Heart left ventricle (tissue), 16 donors: ENCODE measurements at regions not wholly inside any gene's neighbourhood (a gene's known extent, or its start where the extent isn't known, plus 50 kb on each side); places are given as distances from the start of the nearest gene placed in this dataset.

Experiments used
- ATAC-seq, 4 donors: fragments of 200-7000 bp; cut with Tn5 transposase; one replicate each; pipeline ENCODE4 v1.9.1; 2020 to 2022; ENCODE audit warnings: moderate library complexity in 4 of 4, mild to moderate bottlenecking in 3 of 4, moderate number of reproducible peaks in 1 of 4
- DNase-seq, 5 donors: peaks; one replicate each; pipeline ENCODE4 v3.0.0-alpha.2; 2020
- H3K27ac ChIP-seq, 12 donors: fragments of 200-600 bp; sonication (generic) in 4 of 12; one replicate each; pipeline versions ENCODE4 v1.5.0 to v1.8.0; 2016 to 2022; ENCODE audit warnings: mild to moderate bottlenecking in 2 of 12
- H3K27me3 ChIP-seq, 9 donors: fragments of 200-600 bp; sonication (generic) in 2 of 9; one replicate each; pipeline versions ENCODE4 v1.5.1 to v1.8.0; 2016 to 2022; ENCODE audit warnings: mild to moderate bottlenecking in 3 of 9
- H3K36me3 ChIP-seq, 9 donors: fragments of 200-600 bp; sonication (generic) in 2 of 9; one replicate each; pipeline versions ENCODE4 v1.5.0 to v1.8.0; 2018 to 2022; ENCODE audit warnings: mild to moderate bottlenecking in 2 of 9
- H3K4me1 ChIP-seq, 12 donors: fragments of 200-600 bp; sonication (generic) in 4 of 12; one replicate each; pipeline versions ENCODE4 v1.5.0 to v1.8.0; 2016 to 2022; ENCODE audit warnings: mild to moderate bottlenecking in 3 of 12
- H3K4me3 ChIP-seq, 12 donors: fragments of 200-600 bp; sonication (generic) in 4 of 12; one replicate each; pipeline versions ENCODE4 v1.5.0 to v1.8.0; 2017 to 2022; ENCODE audit warnings: mild to moderate bottlenecking in 9 of 12, moderate library complexity in 4 of 12
- H3K9me3 ChIP-seq, 12 donors: fragments of 200-600 bp; sonication (generic) in 4 of 12; one replicate each; pipeline versions ENCODE4 v1.5.0 to v1.8.0; 2016 to 2022; ENCODE audit warnings: mild to moderate bottlenecking in 1 of 12
- POLR2A ChIP-seq, 2 donors: fragments of 450-650 bp; IDR thresholded peaks; one replicate each; pipeline ENCODE4 v1.6.1; 2017; ENCODE audit warnings: antibody characterized with exemption in 2 of 2, mild to moderate bottlenecking in 2 of 2, moderate library complexity in 2 of 2
- WGBS, 4 donors: extraction: QIAGEN DNeasy Blood & Tissue Kit in 2 of 4; methylation state at CpG; one replicate each; pipeline versions ENCODE4 v1.1.5 to v1.1.7; 2013 to 2018; 5-methylcytosine and 5-hydroxymethylcytosine counted together
- intact Hi-C, 10 donors: fragments of 100-400 bp; cut with DNase I; formaldehyde crosslinking; loops; one replicate each; pipeline versions ENCODE4 v1.11.1 to v1.14.2; 2022
- TF ChIP-seq, protein P1 (sequence below), 12 donors: fragments of 200-600 bp; sonication (generic) in 4 of 12; IDR thresholded peaks; one replicate each; pipeline versions ENCODE4 v1.5.0 to v1.8.0; 2018 to 2022; ENCODE audit warnings: antibody characterized with exemption in 12 of 12, mild to moderate bottlenecking in 5 of 12
- donor health status: ischemic (EF 13 %, LVEDD 7.1; RV severe dilation, severe dysfunction).
- donor health status: healthy with polysubstance abuse.
- donor health status: DM: no; HTN: yes; CAD: no.
- donor health status: DM: no; HTN: no; CAD: no.
- donor health status: ischemic (EF 25% LVEDD 6.9; RV normal size, moderate dysfunction).
- donor health status: ischemic (EF 25% LVEDD 5.7; RV mildly dilated, moderate dysfunction).
- donor health status: healthy.
- donor health status: DM: yes; HTN: yes; CAD: no.
- donor health status: ischemic (EF 35%, LVEDD 5.7; RV mildly dilated, moderate dysfunction).
- donor health status: nonischemic (EF 11% LVEDD 7.7; RV severe dilation, severe dysfunction).
- donor health status: DM: yes; HTN: yes; CAD: no.
- donor health status: PGD.
- donor health status: ischemic (EF 29% LVEDD 5.4; RV normal size, mild dysfunction).
- donor health status: nonischemic (EF 23%, LVEDD 6.1; RV moderate dilation, normal function).

- no peak for ATAC-seq
Measured at GRCh38 chr7:145143685-145144084, 307.8 kb upstream of the TPK1 start.

DNA sequence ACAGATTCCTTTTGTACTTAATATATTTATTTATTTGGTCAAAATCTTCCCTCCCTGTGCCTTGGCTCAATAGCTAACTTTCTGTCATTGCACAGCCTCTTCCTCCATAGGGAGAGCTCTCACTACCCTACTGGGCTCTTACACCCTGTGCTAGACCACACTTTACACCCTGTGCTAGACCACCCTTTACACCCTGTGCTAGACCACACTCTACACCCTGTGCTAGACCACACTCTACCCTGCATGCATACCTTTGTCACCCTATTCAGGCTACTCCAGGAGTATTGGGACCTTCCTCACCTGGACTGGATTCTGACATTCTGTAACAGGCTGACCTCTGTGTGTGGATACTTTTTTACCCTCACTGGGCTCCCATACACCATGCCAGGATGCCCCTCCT, 298.5 kb upstream of the TPK1 start:
- DNase-seq (no peak), ATAC-seq (no peak)
- H3K27ac ChIP-seq = no peak overlapping the region
- no peaks in the 10 kb centered on the region for H3K9me3 ChIP-seq
- H3K4me1 ChIP-seq = no peaks in the 10 kb centered on the region
- TF ChIP-seq POLR2A (IDR thresholded peaks at IDR 0.05) = no peak
- TF ChIP-seq, protein P1, sequence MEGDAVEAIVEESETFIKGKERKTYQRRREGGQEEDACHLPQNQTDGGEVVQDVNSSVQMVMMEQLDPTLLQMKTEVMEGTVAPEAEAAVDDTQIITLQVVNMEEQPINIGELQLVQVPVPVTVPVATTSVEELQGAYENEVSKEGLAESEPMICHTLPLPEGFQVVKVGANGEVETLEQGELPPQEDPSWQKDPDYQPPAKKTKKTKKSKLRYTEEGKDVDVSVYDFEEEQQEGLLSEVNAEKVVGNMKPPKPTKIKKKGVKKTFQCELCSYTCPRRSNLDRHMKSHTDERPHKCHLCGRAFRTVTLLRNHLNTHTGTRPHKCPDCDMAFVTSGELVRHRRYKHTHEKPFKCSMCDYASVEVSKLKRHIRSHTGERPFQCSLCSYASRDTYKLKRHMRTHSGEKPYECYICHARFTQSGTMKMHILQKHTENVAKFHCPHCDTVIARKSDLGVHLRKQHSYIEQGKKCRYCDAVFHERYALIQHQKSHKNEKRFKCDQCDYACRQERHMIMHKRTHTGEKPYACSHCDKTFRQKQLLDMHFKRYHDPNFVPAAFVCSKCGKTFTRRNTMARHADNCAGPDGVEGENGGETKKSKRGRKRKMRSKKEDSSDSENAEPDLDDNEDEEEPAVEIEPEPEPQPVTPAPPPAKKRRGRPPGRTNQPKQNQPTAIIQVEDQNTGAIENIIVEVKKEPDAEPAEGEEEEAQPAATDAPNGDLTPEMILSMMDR (IDR thresholded peaks at IDR 0.05) = no peak
- intact Hi-C loops = no loop called here
- no peak overlapping the region for H3K4me3 ChIP-seq
- no peaks in the 10 kb centered on the region for H3K27me3 ChIP-seq
- no peaks in the 10 kb centered on the region for H3K36me3 ChIP-seq

More at GRCh38 chr7:145143685-145144084, 307.8 kb upstream of the TPK1 start:
- no peak overlapping the region for H3K4me3 ChIP-seq
- H3K27ac ChIP-seq = no peak overlapping the region
- 70 to 81% (median 76%) methylated on average over 5 of the region's 5 CpGs for WGBS, 4 donors
- no peaks in the 10 kb centered on the region for H3K27me3 ChIP-seq
- H3K9me3 ChIP-seq = no peaks in the 10 kb centered on the region
- intact Hi-C loops = no loop called here
- no peaks in the 10 kb centered on the region for H3K36me3 ChIP-seq
- TF ChIP-seq, protein P1 (IDR thresholded peaks at IDR 0.05) = no peak
- TF ChIP-seq POLR2A (IDR thresholded peaks at IDR 0.05) = no peak
- no peaks in the 10 kb centered on the region for H3K4me1 ChIP-seq
- DNase-seq = no peak

DNA sequence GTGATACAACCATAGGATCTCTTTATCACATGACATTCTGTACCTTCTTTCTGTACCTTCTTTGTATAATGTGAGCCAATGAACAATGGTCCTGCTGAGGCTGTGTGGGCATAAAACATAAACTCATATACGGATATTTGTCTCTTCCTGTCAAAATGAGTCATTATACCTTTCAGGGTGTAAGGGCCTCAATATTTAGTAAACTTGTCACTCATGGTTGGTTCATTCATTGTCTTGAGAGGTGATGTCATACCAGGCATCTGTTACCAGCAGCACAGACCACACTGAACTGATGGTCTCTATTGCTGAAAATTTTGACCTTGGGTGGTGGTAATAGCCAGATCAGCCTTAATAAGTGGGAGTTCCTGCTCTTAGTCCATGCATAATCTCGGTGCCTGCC, 287.6 kb upstream of the TPK1 start:
- Histone ChIP-seq H3K4me1 (no peaks in the 10 kb centered on the region), H3K9me3 (peaks cover 0 to 2% (median 0%) of the 10 kb centered on the region in 12 donors), H3K4me3 (no peak overlapping the region), H3K36me3 (no peaks in the 10 kb centered on the region), H3K27ac (no peak overlapping the region), H3K27me3 (no peaks in the 10 kb centered on the region)
- intact Hi-C loops = no loop called here
- 80 to 91% (median 85%) methylated on average over 2 of the region's 2 CpGs for WGBS, 4 donors
- TF ChIP-seq, protein P1 (IDR thresholded peaks at IDR 0.05) = no peak
- no peak for TF ChIP-seq POLR2A (IDR thresholded peaks at IDR 0.05)
- no peak for DNase-seq
- no peak for ATAC-seq

- ATAC-seq (peak in 1 of 4 donors; percentile 31), DNase-seq (peak in 1 of 5 donors; percentile 41)
- TF ChIP-seq, protein P1 (IDR thresholded peaks at IDR 0.05) = no peak
- TF ChIP-seq POLR2A (IDR thresholded peaks at IDR 0.05) = no peak
- intact Hi-C loops = no loop called here
- Histone ChIP-seq H3K36me3 (no peaks in the 10 kb centered on the region), H3K27me3 (no peaks in the 10 kb centered on the region), H3K4me3 (no peak overlapping the region), H3K9me3 (peaks cover 0 to 8% (median 0%) of the 10 kb centered on the region in 12 donors), H3K27ac (no peak overlapping the region), H3K4me1 (peaks cover 0 to 3% (median 0%) of the 10 kb centered on the region in 12 donors)
- 14 to 32% (median 22%) methylated on average over 1 of the region's 1 CpG for WGBS, 4 donors
Measured at GRCh38 chr7:145106001-145106400, 270.1 kb upstream of the TPK1 start.
